GM12865 (cell line): ENCODE measurements at regions not wholly inside any gene's neighbourhood (a gene's known extent, or its start where the extent isn't known, plus 50 kb on each side); places are given as distances from the start of the nearest gene placed in this dataset.
A peak's percentile ranks its signal among the peaks of the same experiment; 100 is the strongest.
"Not testable (repeated sequence)": the region's sequence is repeated elsewhere in the genome, so short reads cannot be mapped to it uniquely, and the experiment has no call there.

Experiments used
- DNase-seq: peaks from one replicate; pipeline ENCODE4 v3.0.0; 2010; ENCODE audit warnings: low read depth
- H3K4me3 ChIP-seq: 2 replicates; pipeline ENCODE4 v1.5.1; 2011; ENCODE audit warnings: mild to moderate bottlenecking, low read depth, low read length, control low read depth
- TF ChIP-seq, protein P1 (sequence below): IDR thresholded peaks from 2 replicates; pipeline ENCODE4 v1.5.1; 2011; ENCODE audit warnings: low read length, control low read depth, low read depth, inconsistent platforms; ENCODE audit not compliant: insufficient read depth; ENCODE audit errors: missing control alignments

DNA sequence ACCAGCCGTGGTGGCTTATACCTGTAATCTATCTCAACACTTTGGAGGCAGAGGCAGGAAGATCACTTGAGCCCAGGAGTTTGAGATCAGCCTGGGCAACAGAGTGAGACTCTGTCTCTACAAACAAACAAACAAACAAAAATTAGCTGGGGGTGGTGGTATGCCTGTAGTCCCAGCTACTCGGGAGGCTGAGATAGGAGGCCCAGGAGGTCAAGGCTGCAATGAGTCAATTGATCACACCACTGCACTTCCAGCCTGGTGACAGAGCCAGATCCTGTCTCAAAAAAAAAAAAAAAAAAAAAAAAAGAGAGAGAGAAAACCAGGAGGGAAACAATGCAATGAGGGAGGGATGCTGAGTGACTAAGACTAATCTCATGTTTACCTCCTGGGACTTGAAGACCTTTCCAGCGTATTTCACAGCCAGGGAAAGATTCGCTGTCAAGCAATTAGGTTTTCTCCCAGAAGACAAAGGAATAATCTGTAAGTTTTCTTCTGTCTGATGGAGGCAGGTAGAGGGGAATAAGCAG, 51.1 kb upstream of the MIER3 start:
- no peak overlapping the region for H3K4me3 ChIP-seq
- DNase-seq, result no peak
- TF ChIP-seq, protein P1, sequence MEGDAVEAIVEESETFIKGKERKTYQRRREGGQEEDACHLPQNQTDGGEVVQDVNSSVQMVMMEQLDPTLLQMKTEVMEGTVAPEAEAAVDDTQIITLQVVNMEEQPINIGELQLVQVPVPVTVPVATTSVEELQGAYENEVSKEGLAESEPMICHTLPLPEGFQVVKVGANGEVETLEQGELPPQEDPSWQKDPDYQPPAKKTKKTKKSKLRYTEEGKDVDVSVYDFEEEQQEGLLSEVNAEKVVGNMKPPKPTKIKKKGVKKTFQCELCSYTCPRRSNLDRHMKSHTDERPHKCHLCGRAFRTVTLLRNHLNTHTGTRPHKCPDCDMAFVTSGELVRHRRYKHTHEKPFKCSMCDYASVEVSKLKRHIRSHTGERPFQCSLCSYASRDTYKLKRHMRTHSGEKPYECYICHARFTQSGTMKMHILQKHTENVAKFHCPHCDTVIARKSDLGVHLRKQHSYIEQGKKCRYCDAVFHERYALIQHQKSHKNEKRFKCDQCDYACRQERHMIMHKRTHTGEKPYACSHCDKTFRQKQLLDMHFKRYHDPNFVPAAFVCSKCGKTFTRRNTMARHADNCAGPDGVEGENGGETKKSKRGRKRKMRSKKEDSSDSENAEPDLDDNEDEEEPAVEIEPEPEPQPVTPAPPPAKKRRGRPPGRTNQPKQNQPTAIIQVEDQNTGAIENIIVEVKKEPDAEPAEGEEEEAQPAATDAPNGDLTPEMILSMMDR, result no peak

DNA sequence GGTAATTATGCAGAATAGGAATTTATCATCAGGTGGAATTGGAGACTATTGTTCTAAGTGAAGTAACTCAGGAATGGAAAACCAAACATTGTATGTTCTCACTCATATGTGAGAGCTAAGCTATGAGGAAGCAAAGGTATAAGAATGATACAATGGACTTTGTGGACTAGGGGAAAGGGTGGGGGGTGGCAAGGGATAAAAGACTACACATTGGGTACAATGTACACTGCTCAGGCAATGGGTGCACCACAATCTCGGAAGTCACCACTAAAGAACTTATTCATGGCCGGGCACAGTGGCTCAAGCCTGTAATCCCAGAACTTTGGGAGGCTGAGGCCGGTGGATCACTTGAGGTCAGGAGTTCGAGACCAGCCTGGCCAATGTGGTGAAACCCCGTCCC, 51.6 kb upstream of the MIER3 start:
- H3K4me3 ChIP-seq, DNase-seq: not testable (repeated sequence)

DNA sequence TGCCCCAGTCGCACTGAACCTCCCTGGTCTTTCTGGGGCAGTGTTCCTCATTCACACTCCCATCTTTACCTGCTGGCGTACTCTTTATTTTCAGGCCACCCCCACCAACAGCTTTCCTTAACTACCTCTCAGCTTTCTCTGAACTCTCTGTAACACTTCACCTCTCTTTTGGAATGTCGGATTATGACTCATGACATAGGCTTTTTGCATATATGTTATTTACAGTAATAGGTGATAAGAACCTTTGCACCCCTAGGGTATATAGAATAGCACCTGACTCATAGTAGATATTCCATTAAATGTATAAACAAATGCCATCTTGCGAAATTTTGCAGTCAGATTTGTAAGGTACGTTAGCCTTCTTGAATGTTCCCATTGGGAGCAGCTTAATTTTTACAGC, 52.9 kb upstream of the MIER3 start:
- TF ChIP-seq, protein P1, result no peak
- DNase-seq, result no peak
- H3K4me3 ChIP-seq, result no peak overlapping the region

DNA sequence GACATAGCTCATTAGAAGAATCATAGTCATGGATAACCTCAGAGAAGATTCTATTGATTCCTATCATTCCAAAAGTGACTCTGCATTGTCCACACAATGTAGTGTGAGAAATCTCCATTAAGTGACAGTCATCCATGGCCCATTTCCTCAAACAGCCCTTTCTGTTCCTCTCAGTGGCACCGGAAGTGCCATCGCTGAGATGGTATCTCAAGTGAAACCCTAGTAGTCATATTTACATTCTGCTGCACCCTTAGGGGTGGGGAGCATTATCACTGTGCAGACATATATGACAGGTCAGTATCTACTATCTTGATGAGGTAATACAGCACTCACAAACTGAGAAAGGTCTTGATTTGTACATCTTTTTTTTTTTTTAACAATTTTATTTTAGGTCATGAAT, 55.4 kb upstream of the MIER3 start:
- no peak overlapping the region for H3K4me3 ChIP-seq
- TF ChIP-seq, protein P1, result no peak
- DNase-seq, result peak; percentile 33

DNA sequence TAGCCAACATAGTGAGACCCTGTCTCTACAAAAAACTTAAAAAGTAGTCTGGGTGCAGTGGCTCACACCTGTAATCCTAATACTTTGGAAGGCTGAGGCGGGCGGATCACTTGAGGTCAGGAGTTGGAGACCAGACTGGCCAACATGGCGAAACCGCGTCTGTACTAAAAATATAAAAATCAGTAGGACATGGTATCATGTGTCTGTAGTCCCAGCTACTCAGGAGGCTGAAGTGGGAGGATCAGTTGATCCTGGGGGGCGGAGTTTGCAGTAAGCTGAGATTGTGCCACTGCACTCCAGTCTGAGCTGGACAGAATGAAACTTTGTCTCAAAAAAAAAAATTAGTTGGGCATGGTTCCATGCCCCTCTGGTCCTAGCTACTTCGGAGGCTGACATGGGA, 57.9 kb upstream of the MIER3 start:
- TF ChIP-seq, protein P1, result no peak
- no peak for DNase-seq
- H3K4me3 ChIP-seq, result no peak overlapping the region

DNA sequence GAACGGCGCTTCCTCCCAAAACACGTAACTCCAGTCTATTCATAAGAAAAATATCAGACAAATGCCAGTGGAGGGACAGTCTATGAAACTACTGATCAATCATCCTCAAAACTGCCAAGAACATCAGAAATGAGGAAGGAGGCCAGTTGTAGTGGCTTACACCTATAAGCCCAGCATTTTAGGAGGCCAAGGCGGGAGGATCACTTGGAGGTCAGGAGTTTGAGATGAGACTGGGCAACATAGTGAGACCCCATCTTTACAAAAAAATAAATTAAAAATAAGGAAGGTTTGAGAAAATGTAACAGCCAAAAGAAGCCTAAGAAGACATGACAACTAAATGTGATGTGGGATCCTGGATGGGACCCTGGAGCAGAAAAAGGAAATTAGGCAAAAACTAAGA, 58.9 kb upstream of the MIER3 start:
- TF ChIP-seq, protein P1, result no peak
- no peak overlapping the region for H3K4me3 ChIP-seq
- no peak for DNase-seq

DNA sequence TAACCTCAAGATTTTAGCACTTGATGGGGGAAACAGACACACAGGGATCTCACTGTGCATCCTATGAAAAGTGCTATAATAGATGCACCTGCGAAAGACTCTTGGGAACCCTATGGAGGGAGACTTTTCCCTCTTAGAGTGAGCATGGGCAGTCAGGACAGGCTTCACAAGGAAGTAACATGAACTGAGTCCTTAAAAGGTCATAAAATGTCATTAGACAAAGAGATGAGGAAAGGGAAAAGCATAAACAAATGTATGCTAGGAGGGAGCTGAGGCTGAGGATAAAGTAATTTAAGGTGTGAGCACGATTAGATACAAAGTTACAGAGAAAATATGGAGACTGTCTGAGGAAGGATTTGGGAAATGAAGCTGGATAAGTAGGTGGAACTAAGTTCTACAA, 60.6 kb upstream of the MIER3 start:
- no peak for DNase-seq
- H3K4me3 ChIP-seq, result no peak overlapping the region
- TF ChIP-seq, protein P1, result no peak
